ENCODE measurements at regions not wholly inside any gene's neighbourhood (a gene's known extent, or its start where the extent isn't known, plus 50 kb on each side); places are given as distances from the start of the nearest gene placed in this dataset.
"Not testable (repeated sequence)": the region's sequence is repeated elsewhere in the genome, so short reads cannot be mapped to it uniquely, and the experiment has no call there.

DNA sequence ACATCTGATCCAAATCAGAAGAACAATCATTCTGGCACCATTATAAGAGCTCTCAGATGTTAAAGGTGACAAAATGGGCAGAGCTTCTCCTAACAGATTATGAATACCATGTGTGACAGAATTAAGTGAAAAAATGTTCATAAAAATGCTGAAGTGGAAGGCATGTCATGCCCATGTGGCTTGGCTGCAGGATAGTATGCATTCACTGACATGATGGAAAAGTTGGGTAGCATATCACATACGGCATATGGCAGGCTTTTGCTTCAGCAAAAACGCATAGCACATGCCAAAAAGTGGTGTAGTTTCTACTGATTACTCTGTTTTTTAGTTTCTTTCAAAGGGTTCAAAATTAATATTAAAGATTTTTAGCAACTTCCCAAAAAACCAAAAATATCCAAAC, 731.5 kb upstream of the EPHA7 start:
- H3K4me3 ChIP-seq (ENCODE audit: low read depth, low read length) = no peak overlapping the region
- H3K36me3 ChIP-seq (ENCODE audit: control insufficient read depth in 1 of 2, insufficient read depth in 2 of 2, low read length in 2 of 2) = no peaks in the 10 kb centered on the region
- H3K9me3 ChIP-seq (ENCODE audit: insufficient read depth, low read depth, low read length) = no peaks in the 10 kb centered on the region
- H3K79me1 ChIP-seq (ENCODE audit: low read length) = no peaks in the 10 kb centered on the region
- H3K14ac ChIP-seq (ENCODE audit: low read length) = no peak overlapping the region
- no peak overlapping the region for H2AFZ ChIP-seq (ENCODE audit: insufficient read depth, low read length, poor library complexity)
- no peak overlapping the region for H4K8ac ChIP-seq (ENCODE audit: low read depth, low read length)
- no peak overlapping the region for H2AK5ac ChIP-seq (ENCODE audit: low read length)
- H3K27me3 ChIP-seq (ENCODE audit: insufficient read depth, low read length) = no peaks in the 10 kb centered on the region
- no CpG with 5 or more reads among the region's 2 CpGs for WGBS (ENCODE audit: extremely low coverage, insufficient coverage, insufficient read length)
- no peak overlapping the region for H2BK12ac ChIP-seq (ENCODE audit: low read length)
- no peak overlapping the region for H4K12ac ChIP-seq (ENCODE audit: low read depth, low read length)
- H4K91ac ChIP-seq (ENCODE audit: low read depth, low read length) = no peak overlapping the region
- H3K4me2 ChIP-seq (ENCODE audit: low read length) = no peak overlapping the region
- H3K4ac ChIP-seq (ENCODE audit: low read depth, low read length) = no peak overlapping the region
- H3K27ac ChIP-seq (ENCODE audit: low read depth, low read length) = no peak overlapping the region
- H3K4me1 ChIP-seq (ENCODE audit: control insufficient read depth in 1 of 2, insufficient read depth in 2 of 2, low read length in 2 of 2) = no peaks in the 10 kb centered on the region
- DNase-seq = no peak
- no peak overlapping the region for H3K18ac ChIP-seq (ENCODE audit: low read length)
- H3K23ac ChIP-seq (ENCODE audit: low read length) = no peak overlapping the region
- no peak overlapping the region for H2BK120ac ChIP-seq (ENCODE audit: insufficient read depth, low read length, poor library complexity)
- H3K9ac ChIP-seq (ENCODE audit: low read length) = no peak overlapping the region
- H3K79me2 ChIP-seq (ENCODE audit: control insufficient read depth, insufficient read depth, low read length, poor library complexity) = no peaks in the 10 kb centered on the region
- H2BK5ac ChIP-seq (ENCODE audit: low read depth, low read length, poor library complexity) = no peak overlapping the region

DNA sequence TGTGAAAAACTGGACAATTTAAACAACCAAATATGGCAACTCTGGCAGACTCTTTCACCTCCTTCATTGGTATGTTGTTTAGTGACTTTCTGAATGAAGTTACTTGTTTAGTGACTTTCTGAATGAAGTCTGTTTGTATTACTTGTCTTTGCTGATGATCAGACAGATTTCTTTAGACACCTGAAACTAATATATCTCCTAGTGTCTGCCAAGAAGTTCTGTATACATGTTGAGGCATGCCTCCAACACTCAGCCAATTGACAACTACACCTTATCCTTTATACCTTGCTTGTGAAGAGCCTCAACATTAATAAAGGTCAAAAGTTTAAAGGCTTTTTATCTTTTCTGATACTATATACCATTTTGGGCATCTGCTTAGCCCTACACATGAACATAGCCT, 725.4 kb upstream of the EPHA7 start:
- Histone ChIP-seq H3K4me1 (ENCODE audit: control insufficient read depth in 1 of 2, insufficient read depth in 2 of 2, low read length in 2 of 2) (no peaks in the 10 kb centered on the region), H3K79me1 (ENCODE audit: low read length) (no peaks in the 10 kb centered on the region), H3K27ac (ENCODE audit: low read depth, low read length) (no peak overlapping the region), H2AFZ (ENCODE audit: insufficient read depth, low read length, poor library complexity) (no peak overlapping the region), H3K9me3 (ENCODE audit: insufficient read depth, low read depth, low read length) (no peaks in the 10 kb centered on the region), H3K27me3 (ENCODE audit: insufficient read depth, low read length) (no peaks in the 10 kb centered on the region), H3K23ac (ENCODE audit: low read length) (no peak overlapping the region), H4K8ac (ENCODE audit: low read depth, low read length) (no peak overlapping the region), H3K14ac (ENCODE audit: low read length) (no peak overlapping the region), H2AK5ac (ENCODE audit: low read length) (no peak overlapping the region), H3K4me3 (ENCODE audit: low read depth, low read length) (no peak overlapping the region), H3K36me3 (ENCODE audit: control insufficient read depth in 1 of 2, insufficient read depth in 2 of 2, low read length in 2 of 2) (no peaks in the 10 kb centered on the region), H3K9ac (ENCODE audit: low read length) (no peak overlapping the region), H4K12ac (ENCODE audit: low read depth, low read length) (no peak overlapping the region), H2BK12ac (ENCODE audit: low read length) (no peak overlapping the region), H3K79me2 (ENCODE audit: control insufficient read depth, insufficient read depth, low read length, poor library complexity) (no peaks in the 10 kb centered on the region), H3K4ac (ENCODE audit: low read depth, low read length) (no peak overlapping the region), H3K4me2 (ENCODE audit: low read length) (no peak overlapping the region), H2BK120ac (ENCODE audit: insufficient read depth, low read length, poor library complexity) (no peak overlapping the region), H4K91ac (ENCODE audit: low read depth, low read length) (no peak overlapping the region), H3K18ac (ENCODE audit: low read length) (no peak overlapping the region), H2BK5ac (ENCODE audit: low read depth, low read length, poor library complexity) (no peak overlapping the region)
- no peak for DNase-seq

DNA sequence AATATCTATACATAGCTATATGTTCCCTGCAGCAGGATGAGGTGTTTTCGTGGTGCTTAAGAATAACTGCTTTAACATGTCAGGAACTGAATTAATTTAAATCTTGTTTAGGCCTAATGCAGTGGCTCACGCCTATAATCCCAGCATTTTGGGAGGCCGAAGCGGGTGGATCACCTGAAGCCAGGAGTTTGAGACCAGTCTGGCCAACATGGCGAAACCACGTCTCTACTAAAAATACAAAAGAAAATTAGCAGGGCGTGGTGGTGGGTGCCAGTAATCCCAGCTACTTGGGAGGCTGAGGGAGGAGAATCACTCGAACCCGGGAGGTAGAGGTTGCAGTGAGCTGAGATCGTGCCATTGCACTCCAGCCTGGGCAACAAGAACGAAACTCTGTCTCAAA, 717.8 kb upstream of the EPHA7 start:
- H3K27ac ChIP-seq (ENCODE audit: low read depth, low read length); H3K79me1 ChIP-seq (ENCODE audit: low read length); H3K18ac ChIP-seq (ENCODE audit: low read length); H3K23ac ChIP-seq (ENCODE audit: low read length); DNase-seq; H3K4me1 ChIP-seq (ENCODE audit: control insufficient read depth in 1 of 2, insufficient read depth in 2 of 2, low read length in 2 of 2); H4K91ac ChIP-seq (ENCODE audit: low read depth, low read length); H3K79me2 ChIP-seq (ENCODE audit: control insufficient read depth, insufficient read depth, low read length, poor library complexity); H4K8ac ChIP-seq (ENCODE audit: low read depth, low read length); H2BK120ac ChIP-seq (ENCODE audit: insufficient read depth, low read length, poor library complexity); H2BK5ac ChIP-seq (ENCODE audit: low read depth, low read length, poor library complexity); H3K14ac ChIP-seq (ENCODE audit: low read length); H3K9ac ChIP-seq (ENCODE audit: low read length); H2BK12ac ChIP-seq (ENCODE audit: low read length); H3K36me3 ChIP-seq (ENCODE audit: control insufficient read depth in 1 of 2, insufficient read depth in 2 of 2, low read length in 2 of 2); H3K9me3 ChIP-seq (ENCODE audit: insufficient read depth, low read depth, low read length); H3K27me3 ChIP-seq (ENCODE audit: insufficient read depth, low read length); H3K4ac ChIP-seq (ENCODE audit: low read depth, low read length); H4K12ac ChIP-seq (ENCODE audit: low read depth, low read length); H2AFZ ChIP-seq (ENCODE audit: insufficient read depth, low read length, poor library complexity); H2AK5ac ChIP-seq (ENCODE audit: low read length); H3K4me3 ChIP-seq (ENCODE audit: low read depth, low read length); H3K4me2 ChIP-seq (ENCODE audit: low read length): not testable (repeated sequence)
- WGBS (ENCODE audit: extremely low coverage, insufficient coverage, insufficient read length) = no CpG with 5 or more reads among the region's 11 CpGs

DNA sequence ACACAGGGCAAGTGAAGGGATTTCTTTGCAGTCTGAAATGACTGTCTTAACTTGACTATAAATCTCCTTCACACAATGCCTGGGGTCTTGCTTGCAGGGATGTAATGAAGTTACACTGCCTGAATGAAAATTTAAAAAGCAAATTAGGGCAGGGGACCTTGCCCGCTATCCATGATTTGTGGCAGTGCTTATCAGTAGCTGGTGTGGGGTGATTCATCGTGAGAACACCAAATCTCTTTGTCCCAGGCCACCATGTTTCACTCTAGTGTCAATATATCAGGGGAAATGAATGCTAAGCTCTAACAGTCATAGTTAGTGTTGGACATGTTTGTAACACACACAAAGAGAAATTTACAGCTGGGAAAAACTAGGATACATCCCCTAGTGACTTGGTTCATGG, 713.7 kb upstream of the EPHA7 start:
- no CpG with 5 or more reads among the region's 2 CpGs for WGBS (ENCODE audit: extremely low coverage, insufficient coverage, insufficient read length)
- no peaks in the 10 kb centered on the region for H3K4me1 ChIP-seq (ENCODE audit: control insufficient read depth in 1 of 2, insufficient read depth in 2 of 2, low read length in 2 of 2)
- no peak overlapping the region for H2BK120ac ChIP-seq (ENCODE audit: insufficient read depth, low read length, poor library complexity)

DNA sequence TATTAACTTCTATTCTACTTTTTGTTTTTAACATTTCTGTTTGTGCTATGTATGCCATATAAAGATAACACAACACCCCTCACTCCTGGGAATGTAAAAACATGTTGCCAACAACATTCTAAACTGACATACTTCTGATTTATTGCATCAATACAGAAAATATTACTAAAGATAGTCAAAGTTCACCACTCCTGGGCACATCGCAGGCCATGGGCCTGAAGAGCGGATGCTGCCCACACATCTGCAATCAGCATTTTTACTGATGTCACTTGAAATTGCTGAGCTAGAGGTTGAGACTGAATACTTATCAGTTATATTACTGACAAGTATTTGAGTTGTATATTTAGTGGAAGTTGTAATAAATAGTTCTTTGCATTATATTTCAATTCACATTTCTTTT, 711.9 kb upstream of the EPHA7 start:
- Histone ChIP-seq H3K79me2 (ENCODE audit: control insufficient read depth, insufficient read depth, low read length, poor library complexity) (no peaks in the 10 kb centered on the region), H3K27ac (ENCODE audit: low read depth, low read length) (no peak overlapping the region), H3K4me1 (ENCODE audit: control insufficient read depth in 1 of 2, insufficient read depth in 2 of 2, low read length in 2 of 2) (no peaks in the 10 kb centered on the region), H3K4ac (ENCODE audit: low read depth, low read length) (no peak overlapping the region), H2BK5ac (ENCODE audit: low read depth, low read length, poor library complexity) (no peak overlapping the region), H3K4me3 (ENCODE audit: low read depth, low read length) (no peak overlapping the region), H3K27me3 (ENCODE audit: insufficient read depth, low read length) (no peaks in the 10 kb centered on the region), H3K9me3 (ENCODE audit: insufficient read depth, low read depth, low read length) (no peaks in the 10 kb centered on the region), H2AFZ (ENCODE audit: insufficient read depth, low read length, poor library complexity) (no peak overlapping the region), H4K91ac (ENCODE audit: low read depth, low read length) (no peak overlapping the region), H4K8ac (ENCODE audit: low read depth, low read length) (no peak overlapping the region), H3K36me3 (ENCODE audit: control insufficient read depth in 1 of 2, insufficient read depth in 2 of 2, low read length in 2 of 2) (no peaks in the 10 kb centered on the region), H3K23ac (ENCODE audit: low read length) (no peak overlapping the region), H2BK120ac (ENCODE audit: insufficient read depth, low read length, poor library complexity) (no peak overlapping the region), H2AK5ac (ENCODE audit: low read length) (no peak overlapping the region), H3K14ac (ENCODE audit: low read length) (no peak overlapping the region), H3K4me2 (ENCODE audit: low read length) (no peak overlapping the region), H2BK12ac (ENCODE audit: low read length) (no peak overlapping the region), H3K18ac (ENCODE audit: low read length) (no peak overlapping the region), H3K9ac (ENCODE audit: low read length) (no peak overlapping the region), H3K79me1 (ENCODE audit: low read length) (no peaks in the 10 kb centered on the region), H4K12ac (ENCODE audit: low read depth, low read length) (no peak overlapping the region)
- no CpG with 5 or more reads among the region's 2 CpGs for WGBS (ENCODE audit: extremely low coverage, insufficient coverage, insufficient read length)
- no peak for DNase-seq

More for the DNA sequence above, 713.7 kb upstream of the EPHA7 start:
- Histone ChIP-seq H2BK12ac (ENCODE audit: low read length) (no peak overlapping the region), H3K4ac (ENCODE audit: low read depth, low read length) (no peak overlapping the region), H3K4me3 (ENCODE audit: low read depth, low read length) (no peak overlapping the region), H3K79me1 (ENCODE audit: low read length) (no peaks in the 10 kb centered on the region), H2BK5ac (ENCODE audit: low read depth, low read length, poor library complexity) (no peak overlapping the region), H3K9me3 (ENCODE audit: insufficient read depth, low read depth, low read length) (no peaks in the 10 kb centered on the region), H2AFZ (ENCODE audit: insufficient read depth, low read length, poor library complexity) (no peak overlapping the region), H3K27me3 (ENCODE audit: insufficient read depth, low read length) (no peaks in the 10 kb centered on the region), H3K4me2 (ENCODE audit: low read length) (no peak overlapping the region), H3K79me2 (ENCODE audit: control insufficient read depth, insufficient read depth, low read length, poor library complexity) (no peaks in the 10 kb centered on the region), H4K12ac (ENCODE audit: low read depth, low read length) (no peak overlapping the region), H3K9ac (ENCODE audit: low read length) (no peak overlapping the region), H3K36me3 (ENCODE audit: control insufficient read depth in 1 of 2, insufficient read depth in 2 of 2, low read length in 2 of 2) (no peaks in the 10 kb centered on the region), H3K23ac (ENCODE audit: low read length) (no peak overlapping the region), H4K91ac (ENCODE audit: low read depth, low read length) (no peak overlapping the region), H3K27ac (ENCODE audit: low read depth, low read length) (no peak overlapping the region), H4K8ac (ENCODE audit: low read depth, low read length) (no peak overlapping the region), H3K18ac (ENCODE audit: low read length) (no peak overlapping the region), H2AK5ac (ENCODE audit: low read length) (no peak overlapping the region), H3K14ac (ENCODE audit: low read length) (no peak overlapping the region)
- DNase-seq = no peak

Measured in trophoblast cell (in vitro differentiated cells and primary cell).